ENCODE measurements at regions not wholly inside any gene's neighbourhood (a gene's known extent, or its start where the extent isn't known, plus 50 kb on each side); places are given as distances from the start of the nearest gene placed in this dataset.

GRCh38 chr6:168242111-168242939 is 77.3 kb downstream of the DACT2 start:
- Histone ChIP-seq H3K56ac (ENCODE audit: insufficient read length, low read depth, low read length) (no peak overlapping the region), H3K18ac (ENCODE audit: insufficient read length, low read depth, low read length) (no peak overlapping the region), H3K79me2 (ENCODE audit: insufficient read depth, low read length) (no peaks in the 10 kb centered on the region), H3K79me1 (ENCODE audit: insufficient read depth, low read depth, low read length, poor library complexity, severe bottlenecking) (no peaks in the 10 kb centered on the region), H3K4me1 (ENCODE audit: insufficient read depth, low read length) (no peaks in the 10 kb centered on the region), H2BK5ac (ENCODE audit: insufficient read length, low read length) (no peak overlapping the region), H4K8ac (replicated peaks; ENCODE audit: insufficient read length, low read depth, low read length) (no peak overlapping the region), H3K9me3 (ENCODE audit: control insufficient read depth, low read depth, low read length) (no peaks in the 10 kb centered on the region), H3K9ac (ENCODE audit: extremely low read depth, insufficient read length, low read length) (no peak overlapping the region), H4K20me1 (ENCODE audit: control insufficient read depth, insufficient read depth, insufficient read length) (no peaks in the 10 kb centered on the region), H2AFZ (ENCODE audit: low read length) (no peak overlapping the region), H3K27ac (ENCODE audit: insufficient read length, low read depth, low read length) (no peak overlapping the region), H2BK20ac (ENCODE audit: low read depth, low read length, poor library complexity, severe bottlenecking) (no peak overlapping the region), H4K5ac (ENCODE audit: insufficient read length, low read depth, low read length) (no peak overlapping the region), H3K4me2 (ENCODE audit: insufficient read depth, insufficient read length, low read length) (no peak overlapping the region), H3K4ac (ENCODE audit: low read depth, low read length) (no peak overlapping the region), H2BK12ac (ENCODE audit: insufficient read length, low read depth, low read length) (no peak overlapping the region), H3K27me3 (ENCODE audit: insufficient read depth, low read length) (no peaks in the 10 kb centered on the region), H3K23me2 (ENCODE audit: insufficient read length, low read depth, low read length, poor library complexity, severe bottlenecking) (no peaks in the 10 kb centered on the region), H3K14ac (ENCODE audit: insufficient read depth, low read length) (peak overlapping the region; percentile 40; the same call in 1 of the 2 replicates), H3K23ac (ENCODE audit: insufficient read length, low read depth, low read length) (no peak overlapping the region), H4K91ac (ENCODE audit: insufficient read length, low read depth, low read length) (no peak overlapping the region), H2BK15ac (ENCODE audit: low read depth, low read length) (no peak overlapping the region), H2BK120ac (ENCODE audit: low read depth, low read length, poor library complexity, severe bottlenecking) (no peak overlapping the region), H3T11ph (ENCODE audit: low read length) (no peak overlapping the region), H2AK5ac (ENCODE audit: insufficient read length, low read length) (no peak overlapping the region)
- Mint-ChIP-seq H3K9me3 (no peaks in the 10 kb centered on the region), H3K4me3 (no peak overlapping the region), H3K4me1 (peaks cover 6% of the 10 kb centered on the region in 2 experiments; a peak in 3 of 4 replicates), H3K36me3 (ENCODE audit: insufficient read depth in 1 of 3, low read depth in 3 of 3) (no peaks in the 10 kb centered on the region; a peak in 1 of 7 replicates), H3K27me3 (ENCODE audit: low read depth) (peaks cover 3% of the 10 kb centered on the region), H3K27ac (no peak overlapping the region)
- DNase-seq, result no peak
- no peak for TF ChIP-seq CTCF (conservative IDR thresholded peaks at IDR 0.05)
- WGBS (ENCODE audit: extremely low coverage, insufficient read length, low lambda C conversion rate), result no CpG with 5 or more reads among the region's 9 CpGs
